ENCODE measurements at regions not wholly inside any gene's neighbourhood (a gene's known extent, or its start where the extent isn't known, plus 50 kb on each side); places are given as distances from the start of the nearest gene placed in this dataset.
A peak's percentile ranks its signal among the peaks of the same experiment; 100 is the strongest.

DNA sequence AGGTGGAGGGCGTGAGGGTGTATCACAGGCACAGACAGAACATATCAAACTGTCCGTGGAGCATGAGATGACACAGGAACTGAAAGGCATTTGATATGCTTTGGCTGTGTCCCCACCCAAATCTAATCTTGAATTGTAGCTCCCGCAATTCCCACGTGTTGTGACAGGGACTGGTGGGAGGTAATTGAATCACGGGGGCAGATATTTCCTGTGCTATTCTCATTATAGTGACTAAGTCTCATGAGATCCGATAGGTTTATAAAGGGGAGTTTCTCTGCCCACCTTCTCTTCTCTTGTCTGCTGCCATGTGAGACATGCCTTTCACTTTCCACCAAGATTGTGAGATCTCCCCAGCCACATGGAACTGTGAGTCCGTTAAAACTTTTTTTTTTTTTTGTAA, 123.1 kb upstream of the PIEZO2 start:
- H3K4me3 Mint-ChIP-seq: no peak overlapping the region
- H3K27me3 Mint-ChIP-seq (ENCODE audit: low read depth, poor library complexity): peaks cover 10% of the 10 kb centered on the region
- no peak overlapping the region for H3K27ac Mint-ChIP-seq
- DNase-seq: no peak
- TF ChIP-seq, protein P1, sequence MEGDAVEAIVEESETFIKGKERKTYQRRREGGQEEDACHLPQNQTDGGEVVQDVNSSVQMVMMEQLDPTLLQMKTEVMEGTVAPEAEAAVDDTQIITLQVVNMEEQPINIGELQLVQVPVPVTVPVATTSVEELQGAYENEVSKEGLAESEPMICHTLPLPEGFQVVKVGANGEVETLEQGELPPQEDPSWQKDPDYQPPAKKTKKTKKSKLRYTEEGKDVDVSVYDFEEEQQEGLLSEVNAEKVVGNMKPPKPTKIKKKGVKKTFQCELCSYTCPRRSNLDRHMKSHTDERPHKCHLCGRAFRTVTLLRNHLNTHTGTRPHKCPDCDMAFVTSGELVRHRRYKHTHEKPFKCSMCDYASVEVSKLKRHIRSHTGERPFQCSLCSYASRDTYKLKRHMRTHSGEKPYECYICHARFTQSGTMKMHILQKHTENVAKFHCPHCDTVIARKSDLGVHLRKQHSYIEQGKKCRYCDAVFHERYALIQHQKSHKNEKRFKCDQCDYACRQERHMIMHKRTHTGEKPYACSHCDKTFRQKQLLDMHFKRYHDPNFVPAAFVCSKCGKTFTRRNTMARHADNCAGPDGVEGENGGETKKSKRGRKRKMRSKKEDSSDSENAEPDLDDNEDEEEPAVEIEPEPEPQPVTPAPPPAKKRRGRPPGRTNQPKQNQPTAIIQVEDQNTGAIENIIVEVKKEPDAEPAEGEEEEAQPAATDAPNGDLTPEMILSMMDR (IDR thresholded peaks at IDR 0.05): no peak
- no peaks in the 10 kb centered on the region for H3K9me3 Mint-ChIP-seq
- H3K4me1 Mint-ChIP-seq: peaks cover 11% of the 10 kb centered on the region
- no peaks in the 10 kb centered on the region for H3K36me3 Mint-ChIP-seq (ENCODE audit: low read depth)

DNA sequence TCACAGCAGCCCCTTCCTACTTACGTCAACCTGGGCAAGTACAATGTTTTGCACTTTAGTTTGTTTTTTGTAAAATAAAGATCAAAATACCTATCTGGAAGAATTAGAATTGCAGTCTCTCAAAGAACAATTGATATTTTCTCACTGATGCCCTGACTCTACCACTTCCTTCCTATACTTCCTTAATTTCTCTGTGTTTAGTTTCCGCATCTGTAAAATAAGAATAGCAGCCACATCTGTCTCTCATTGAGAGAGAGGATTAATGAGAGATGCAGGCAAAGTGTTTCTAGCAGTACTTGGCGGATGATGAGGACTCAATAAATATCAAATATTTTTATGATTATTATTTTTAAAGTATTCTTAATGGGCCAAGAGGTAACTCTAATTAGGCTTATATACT, 122.6 kb upstream of the PIEZO2 start:
- TF ChIP-seq, protein P1 (IDR thresholded peaks at IDR 0.05): no peak
- Mint-ChIP-seq H3K27me3 (ENCODE audit: low read depth, poor library complexity) (peaks cover 10% of the 10 kb centered on the region), H3K4me3 (no peak overlapping the region), H3K36me3 (ENCODE audit: low read depth) (no peaks in the 10 kb centered on the region), H3K4me1 (peaks cover 6% of the 10 kb centered on the region), H3K9me3 (no peaks in the 10 kb centered on the region), H3K27ac (no peak overlapping the region)
- no peak for DNase-seq

GRCh38 chr18:11269257-11269656, 119.9 kb upstream of the PIEZO2 start:
- Mint-ChIP-seq H3K27ac (no peak overlapping the region), H3K4me3 (no peak overlapping the region), H3K27me3 (ENCODE audit: low read depth, poor library complexity) (peaks cover 8% of the 10 kb centered on the region), H3K4me1 (peaks cover 6% of the 10 kb centered on the region), H3K36me3 (ENCODE audit: low read depth) (peaks cover 4% of the 10 kb centered on the region), H3K9me3 (peaks cover 9% of the 10 kb centered on the region)
- TF ChIP-seq, protein P1 (IDR thresholded peaks at IDR 0.05): no peak
- no peak for DNase-seq

DNA sequence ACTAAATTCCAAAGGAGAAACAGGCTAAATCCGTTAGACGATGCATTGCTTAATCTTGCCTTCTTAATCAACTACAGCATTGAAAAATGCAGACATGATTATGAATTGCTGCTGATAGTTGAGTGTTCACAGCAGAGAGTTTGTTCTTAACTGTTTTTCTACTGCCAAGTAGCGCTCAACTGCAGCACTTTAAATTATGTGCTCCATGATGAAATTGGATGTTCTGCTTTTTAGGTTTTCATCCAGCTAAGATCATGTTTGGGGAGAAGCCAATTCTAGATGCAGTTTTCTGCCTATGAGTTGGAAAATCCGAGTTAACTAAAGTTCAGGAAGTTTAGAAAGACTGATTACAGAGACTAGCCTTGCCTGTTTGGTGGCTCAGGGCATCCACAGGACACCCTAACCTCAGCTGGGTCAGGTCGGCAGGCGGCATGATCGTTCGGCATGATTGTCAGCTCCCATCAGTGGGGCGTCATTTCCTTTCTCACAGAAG, 119.4 kb upstream of the PIEZO2 start:
- TF ChIP-seq, protein P1 (IDR thresholded peaks at IDR 0.05): no peak
- no peak for DNase-seq
- Mint-ChIP-seq H3K27ac (peak overlapping the region; percentile 28), H3K4me1 (peaks cover 6% of the 10 kb centered on the region), H3K27me3 (ENCODE audit: low read depth, poor library complexity) (peaks cover 11% of the 10 kb centered on the region), H3K9me3 (peaks cover 14% of the 10 kb centered on the region), H3K4me3 (no peak overlapping the region), H3K36me3 (ENCODE audit: low read depth) (peaks cover 6% of the 10 kb centered on the region)

- TF ChIP-seq, protein P1 (IDR thresholded peaks at IDR 0.05): no peak
- Mint-ChIP-seq H3K4me3 (no peak overlapping the region), H3K27ac (no peak overlapping the region), H3K36me3 (ENCODE audit: low read depth) (peaks cover 12% of the 10 kb centered on the region), H3K9me3 (peaks cover 20% of the 10 kb centered on the region), H3K27me3 (ENCODE audit: low read depth, poor library complexity) (peaks cover 13% of the 10 kb centered on the region), H3K4me1 (peaks cover 6% of the 10 kb centered on the region)
- DNase-seq: no peak
Observed at GRCh38 chr18:11268153-11268552, 118.8 kb upstream of the PIEZO2 start.

GRCh38 chr18:11266781-11267480, 117.6 kb upstream of the PIEZO2 start:
- Mint-ChIP-seq H3K4me1 (peaks cover 6% of the 10 kb centered on the region), H3K9me3 (peaks cover 24% of the 10 kb centered on the region), H3K27me3 (ENCODE audit: low read depth, poor library complexity) (peaks cover 8% of the 10 kb centered on the region), H3K27ac (peak overlapping the region; percentile 12), H3K36me3 (ENCODE audit: low read depth) (peaks cover 13% of the 10 kb centered on the region), H3K4me3 (no peak overlapping the region)
- no peak for DNase-seq
- TF ChIP-seq, protein P1 (IDR thresholded peaks at IDR 0.05): no peak
